ENCODE measurements at regions not wholly inside any gene's neighbourhood (a gene's known extent, or its start where the extent isn't known, plus 50 kb on each side); places are given as distances from the start of the nearest gene placed in this dataset.

DNA sequence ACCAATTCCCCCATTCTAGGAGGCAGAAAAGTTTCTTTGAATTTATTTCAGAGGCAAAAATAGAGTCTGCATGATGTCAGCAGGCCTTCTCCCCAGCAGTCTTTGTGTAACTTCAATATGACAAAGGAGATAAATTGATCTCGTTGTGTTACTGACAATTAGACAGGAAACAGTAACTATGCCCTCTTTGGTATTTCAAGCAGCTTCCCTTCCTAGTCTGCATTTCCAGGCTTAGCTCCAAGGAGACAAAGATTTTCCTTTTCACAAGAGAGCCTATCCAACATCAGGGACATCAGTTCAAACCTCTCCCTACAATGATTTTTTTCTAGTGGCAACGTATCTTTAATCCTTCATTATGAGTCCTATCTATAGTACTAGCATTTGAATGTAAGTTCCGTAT lies 245.9 kb upstream of the HSF2 start:
- Mint-ChIP-seq H3K27ac (ENCODE audit: unreplicated experiment) (no peak overlapping the region), H3K36me3 (ENCODE audit: low read depth) (no peaks in the 10 kb centered on the region), H3K4me1 (ENCODE audit: low read depth) (no peaks in the 10 kb centered on the region), H3K4me3 (ENCODE audit: unreplicated experiment) (no peak overlapping the region), H3K27me3 (ENCODE audit: low read depth) (peaks cover 7% of the 10 kb centered on the region), H3K9me3 (ENCODE audit: low read depth) (peaks cover 3% of the 10 kb centered on the region)
- TF ChIP-seq, protein P1, sequence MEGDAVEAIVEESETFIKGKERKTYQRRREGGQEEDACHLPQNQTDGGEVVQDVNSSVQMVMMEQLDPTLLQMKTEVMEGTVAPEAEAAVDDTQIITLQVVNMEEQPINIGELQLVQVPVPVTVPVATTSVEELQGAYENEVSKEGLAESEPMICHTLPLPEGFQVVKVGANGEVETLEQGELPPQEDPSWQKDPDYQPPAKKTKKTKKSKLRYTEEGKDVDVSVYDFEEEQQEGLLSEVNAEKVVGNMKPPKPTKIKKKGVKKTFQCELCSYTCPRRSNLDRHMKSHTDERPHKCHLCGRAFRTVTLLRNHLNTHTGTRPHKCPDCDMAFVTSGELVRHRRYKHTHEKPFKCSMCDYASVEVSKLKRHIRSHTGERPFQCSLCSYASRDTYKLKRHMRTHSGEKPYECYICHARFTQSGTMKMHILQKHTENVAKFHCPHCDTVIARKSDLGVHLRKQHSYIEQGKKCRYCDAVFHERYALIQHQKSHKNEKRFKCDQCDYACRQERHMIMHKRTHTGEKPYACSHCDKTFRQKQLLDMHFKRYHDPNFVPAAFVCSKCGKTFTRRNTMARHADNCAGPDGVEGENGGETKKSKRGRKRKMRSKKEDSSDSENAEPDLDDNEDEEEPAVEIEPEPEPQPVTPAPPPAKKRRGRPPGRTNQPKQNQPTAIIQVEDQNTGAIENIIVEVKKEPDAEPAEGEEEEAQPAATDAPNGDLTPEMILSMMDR (IDR thresholded peaks at IDR 0.05), result no peak
- no peak for DNase-seq (ENCODE audit: low spot score)

DNA sequence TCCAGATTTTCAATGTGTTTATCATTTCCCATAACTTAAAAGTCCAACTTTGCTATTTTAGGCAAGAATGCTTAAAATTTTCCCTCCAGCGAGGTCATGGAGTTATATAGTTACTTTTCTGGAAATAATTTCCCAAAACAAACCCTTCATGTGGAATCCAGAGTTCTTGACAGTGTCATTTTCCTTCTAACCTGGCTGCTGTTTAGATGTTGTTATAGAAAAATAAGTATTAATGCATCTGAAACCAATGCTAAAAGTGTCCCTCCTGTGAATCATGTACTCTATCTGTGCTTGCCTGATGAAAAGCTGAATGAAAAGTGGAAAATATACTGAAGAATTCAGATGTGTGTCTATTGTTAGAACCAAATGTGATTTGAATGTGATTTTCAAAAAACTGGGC lies 245.3 kb upstream of the HSF2 start:
- no peak overlapping the region for H3K4me3 Mint-ChIP-seq (ENCODE audit: unreplicated experiment)
- H3K36me3 Mint-ChIP-seq (ENCODE audit: low read depth), result no peaks in the 10 kb centered on the region

DNA sequence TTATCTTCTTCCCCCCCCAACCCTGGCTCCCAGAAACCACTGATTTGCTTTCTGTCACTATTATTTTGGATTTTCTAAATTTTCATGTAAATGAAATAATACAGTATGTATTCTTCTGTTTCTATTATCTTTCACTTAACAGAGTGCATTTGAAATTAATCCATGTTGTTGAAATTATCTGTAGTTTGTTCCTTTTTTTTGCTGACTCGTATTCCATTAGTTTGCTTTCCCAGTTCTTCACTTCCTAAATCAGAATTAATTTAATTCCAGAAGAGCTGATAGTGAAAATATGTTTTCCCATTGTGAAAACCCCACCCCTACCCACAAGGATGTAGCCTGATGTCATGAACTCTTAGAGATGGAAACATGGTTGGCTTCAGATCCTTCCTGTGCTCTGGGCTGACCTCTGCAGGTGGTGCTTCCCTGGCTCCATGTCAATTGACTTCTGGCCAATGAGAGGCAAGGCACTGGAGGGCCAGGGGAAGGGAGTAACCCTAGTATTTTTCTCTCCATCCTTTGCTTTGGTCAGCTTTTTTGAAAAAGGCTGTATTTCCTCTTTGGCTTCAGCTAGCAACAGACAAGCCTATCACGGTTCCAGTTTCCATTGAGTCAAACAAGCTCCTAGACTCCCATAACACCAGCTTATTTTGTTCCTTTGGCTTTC lies 244.4 kb upstream of the HSF2 start:
- H3K4me1 Mint-ChIP-seq (ENCODE audit: low read depth), result no peaks in the 10 kb centered on the region
- no peak overlapping the region for H3K27ac Mint-ChIP-seq (ENCODE audit: unreplicated experiment)
- peaks cover 6% of the 10 kb centered on the region for H3K9me3 Mint-ChIP-seq (ENCODE audit: low read depth)
- H3K4me3 Mint-ChIP-seq (ENCODE audit: unreplicated experiment), result no peak overlapping the region
- H3K36me3 Mint-ChIP-seq (ENCODE audit: low read depth), result no peaks in the 10 kb centered on the region
- peaks cover 8% of the 10 kb centered on the region for H3K27me3 Mint-ChIP-seq (ENCODE audit: low read depth)
- no peak for DNase-seq (ENCODE audit: low spot score)
- TF ChIP-seq, protein P1 (IDR thresholded peaks at IDR 0.05), result no peak

More for the DNA sequence above, 245.3 kb upstream of the HSF2 start:
- Mint-ChIP-seq H3K27ac (ENCODE audit: unreplicated experiment) (no peak overlapping the region), H3K4me1 (ENCODE audit: low read depth) (no peaks in the 10 kb centered on the region), H3K27me3 (ENCODE audit: low read depth) (peaks cover 7% of the 10 kb centered on the region), H3K9me3 (ENCODE audit: low read depth) (peaks cover 3% of the 10 kb centered on the region)
- no peak for DNase-seq (ENCODE audit: low spot score)
- TF ChIP-seq, protein P1 (IDR thresholded peaks at IDR 0.05), result no peak

DNA sequence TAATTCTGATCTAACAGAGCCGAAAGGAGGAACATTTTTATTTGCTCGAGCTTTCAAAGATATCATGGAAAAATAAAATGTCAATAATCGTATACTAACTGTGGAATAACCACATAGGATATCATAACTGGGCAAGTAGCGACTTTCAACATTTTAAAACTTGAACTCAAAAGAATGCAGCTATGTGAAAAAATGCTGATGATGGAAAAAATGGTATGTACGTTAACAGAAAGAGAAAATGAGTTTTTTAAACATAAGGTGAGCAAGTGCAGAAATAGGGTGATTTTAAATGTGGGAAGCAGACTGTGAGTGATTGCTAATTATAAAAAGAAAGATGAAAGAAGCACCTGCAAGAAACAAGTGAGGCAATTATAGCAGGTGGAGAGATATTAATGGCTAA lies 238.3 kb upstream of the HSF2 start:
- H3K36me3 Mint-ChIP-seq (ENCODE audit: low read depth), result no peaks in the 10 kb centered on the region
- no peak overlapping the region for H3K27ac Mint-ChIP-seq (ENCODE audit: unreplicated experiment)
- H3K4me1 Mint-ChIP-seq (ENCODE audit: low read depth), result no peaks in the 10 kb centered on the region
- peaks cover 6% of the 10 kb centered on the region for H3K27me3 Mint-ChIP-seq (ENCODE audit: low read depth)
- DNase-seq (ENCODE audit: low spot score), result no peak
- H3K4me3 Mint-ChIP-seq (ENCODE audit: unreplicated experiment), result no peak overlapping the region
- TF ChIP-seq, protein P1 (IDR thresholded peaks at IDR 0.05), result no peak
- H3K9me3 Mint-ChIP-seq (ENCODE audit: low read depth), result peaks cover 12% of the 10 kb centered on the region

DNA sequence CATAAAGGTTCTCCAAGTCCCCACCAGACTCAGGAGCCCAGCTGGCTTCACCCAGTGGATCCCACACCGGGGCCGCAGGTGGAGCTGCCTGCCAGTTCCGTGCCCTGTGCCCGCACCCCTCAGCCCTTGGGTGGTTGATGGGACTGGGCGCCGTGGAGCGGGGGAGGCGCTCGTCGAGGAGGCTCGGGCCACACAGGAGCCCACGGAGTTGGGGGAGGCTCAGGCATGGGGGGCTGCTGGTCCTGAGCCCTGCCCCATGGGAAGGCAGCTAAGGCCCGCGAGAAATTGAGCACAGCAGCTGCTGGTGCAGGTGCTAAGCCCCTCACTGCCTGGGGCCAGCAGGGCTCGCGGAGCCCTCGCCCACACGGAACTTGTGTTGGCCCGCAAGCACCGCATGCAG lies 234.4 kb upstream of the HSF2 start:
- DNase-seq (ENCODE audit: low spot score), result no peak
- TF ChIP-seq, protein P1 (IDR thresholded peaks at IDR 0.05), result no peak
- Mint-ChIP-seq H3K27ac (ENCODE audit: unreplicated experiment) (no peak overlapping the region), H3K4me1 (ENCODE audit: low read depth) (no peaks in the 10 kb centered on the region), H3K36me3 (ENCODE audit: low read depth) (no peaks in the 10 kb centered on the region), H3K9me3 (ENCODE audit: low read depth) (peaks cover 7% of the 10 kb centered on the region), H3K27me3 (ENCODE audit: low read depth) (peaks cover 4% of the 10 kb centered on the region), H3K4me3 (ENCODE audit: unreplicated experiment) (no peak overlapping the region)

Data from chondrocyte (in vitro differentiated cells).